Activated CD8-positive, alpha-beta memory T cell treated with anti-CD3 and anti-CD28 coated beads for 24 hours (primary cell): ENCODE measurements at regions not wholly inside any gene's neighbourhood (a gene's known extent, or its start where the extent isn't known, plus 50 kb on each side); places are given as distances from the start of the nearest gene placed in this dataset.
A peak's percentile ranks its signal among the peaks of the same experiment; 100 is the strongest.

Experiments used
- DNase-seq: peaks from one replicate; pipeline ENCODE4 v3.0.0-alpha.2; 2020

- DNase-seq: no peak
These were observed 57.0 kb downstream of the PHLDA1 start for GRCh38 chr12:75974323-75975187.

DNA sequence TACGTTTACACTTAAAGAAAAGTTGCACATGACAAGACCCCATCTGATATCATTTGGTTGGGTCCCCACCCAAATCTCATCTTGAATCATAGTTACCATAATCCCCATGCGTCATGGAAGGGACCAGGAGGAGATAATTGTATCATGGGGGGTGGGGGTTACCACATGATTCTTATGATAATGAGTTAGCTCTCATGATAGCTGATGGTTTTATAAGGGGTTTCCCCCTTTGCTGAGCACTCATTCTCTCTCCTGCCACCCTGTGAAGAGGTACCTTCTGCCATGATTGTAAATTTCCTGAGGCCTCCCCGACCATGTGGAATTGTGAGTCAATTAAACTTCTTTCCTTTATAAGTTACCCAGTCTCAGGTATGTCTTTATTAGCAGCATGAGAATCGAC is 60.3 kb downstream of the PHLDA1 start:
- DNase-seq: no peak

GRCh38 chr12:75970310-75970709 is 61.3 kb downstream of the PHLDA1 start:
- DNase-seq: no peak

DNA sequence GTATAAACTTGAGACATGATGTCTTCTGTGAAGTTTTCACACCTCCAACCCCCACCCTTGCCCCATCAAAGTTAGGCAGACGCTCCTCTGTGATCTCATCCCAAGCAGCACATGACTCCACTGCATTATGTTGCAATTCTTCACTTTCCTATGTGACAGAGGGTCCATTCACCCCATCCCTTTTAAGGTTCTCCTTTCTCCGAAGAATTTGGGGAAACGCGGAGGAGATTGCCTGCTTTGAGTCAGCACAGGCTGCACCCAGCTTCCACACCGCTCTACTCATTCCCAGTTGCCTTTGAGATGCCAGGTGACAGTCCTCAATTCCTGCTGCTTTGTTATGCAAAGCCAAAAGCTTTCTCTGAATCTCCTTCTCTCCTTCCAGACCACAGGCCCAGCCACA is 61.8 kb downstream of the PHLDA1 start:
- no peak for DNase-seq

DNA sequence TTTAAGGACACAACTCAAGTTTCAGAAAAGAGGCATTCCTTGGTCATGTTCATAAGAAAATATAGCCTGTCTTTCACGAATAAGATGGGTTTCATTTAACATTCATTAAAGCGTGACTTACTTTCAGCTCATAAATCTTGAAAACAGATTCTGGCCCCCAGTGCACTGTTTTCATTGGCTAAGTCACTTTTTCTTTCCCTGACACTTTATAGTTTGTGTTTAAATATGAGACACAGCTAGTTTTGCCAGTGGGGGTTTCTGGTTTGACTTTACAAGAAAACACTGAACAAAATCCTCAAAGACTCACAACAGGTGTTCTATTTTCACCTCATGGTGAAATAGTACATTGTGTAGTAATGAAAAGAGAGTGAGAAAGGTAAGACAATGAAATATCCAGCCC is 65.9 kb downstream of the PHLDA1 start:
- no peak for DNase-seq

DNA sequence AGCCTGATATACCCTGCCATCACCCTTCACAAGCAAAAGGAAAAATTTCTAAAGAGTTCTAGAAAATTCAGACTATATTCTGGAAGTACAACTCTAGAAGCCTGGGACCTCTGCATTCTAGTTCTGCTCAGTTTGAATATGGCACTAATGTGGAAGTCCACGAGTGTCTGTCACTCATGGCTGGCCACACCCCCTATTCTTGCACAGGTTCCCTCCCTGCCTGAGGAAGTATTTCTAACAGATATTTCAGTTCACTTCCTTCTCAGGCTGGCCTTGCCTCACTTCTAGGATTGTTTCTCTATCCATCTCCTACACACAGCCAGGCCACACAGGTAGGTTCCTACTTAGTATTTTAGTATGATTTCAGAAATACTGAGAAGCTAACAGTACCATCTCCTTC is 67.4 kb downstream of the PHLDA1 start:
- DNase-seq: no peak

DNA sequence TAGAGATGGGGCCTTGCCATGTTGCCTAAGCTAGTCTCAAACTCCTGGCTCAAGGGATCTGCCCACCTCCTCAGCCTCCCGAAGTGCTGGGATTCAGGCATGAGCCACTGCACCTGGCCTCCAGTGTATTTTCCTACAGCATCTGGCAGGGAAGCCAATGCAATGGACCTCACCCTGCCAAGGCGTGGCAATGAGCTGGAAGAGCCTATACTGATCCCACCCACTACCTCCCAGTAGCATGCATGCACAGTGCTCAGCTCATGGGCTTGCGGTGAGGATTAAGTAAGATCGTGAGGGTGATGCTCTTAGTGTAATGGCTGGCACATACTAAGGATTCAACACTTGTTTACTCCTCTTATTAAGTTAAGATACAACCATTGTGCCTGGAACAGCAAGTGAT is 69.7 kb downstream of the PHLDA1 start:
- no peak for DNase-seq

- no peak for DNase-seq
These were observed 70.5 kb downstream of the PHLDA1 start for GRCh38 chr12:75960954-75961661.

GRCh38 chr12:75960086-75960910 is 71.3 kb downstream of the PHLDA1 start:
- DNase-seq: no peak

GRCh38 chr12:75959506-75959905 is 72.1 kb downstream of the PHLDA1 start:
- no peak for DNase-seq

DNA sequence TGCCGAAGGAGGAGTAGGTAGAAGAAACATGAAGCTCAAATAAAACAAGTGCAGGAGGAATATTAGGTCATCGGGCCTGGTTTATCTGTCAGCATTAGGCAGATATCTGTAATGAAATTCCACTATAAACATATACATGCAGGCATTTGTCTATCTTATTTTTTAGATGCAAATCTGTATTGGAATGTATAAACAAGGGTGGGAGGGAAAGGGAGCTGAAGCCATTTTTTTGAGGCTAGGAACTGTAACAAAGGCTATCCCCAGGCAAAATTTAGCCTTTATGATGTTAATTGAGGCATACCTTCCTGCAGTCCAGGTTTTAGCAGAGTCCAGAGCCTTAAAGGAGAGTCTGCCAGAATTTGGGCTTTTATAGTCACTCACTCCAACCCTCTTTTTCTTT is 72.5 kb downstream of the PHLDA1 start:
- no peak for DNase-seq

GRCh38 chr12:75955251-75955650 is 76.3 kb downstream of the PHLDA1 start:
- no peak for DNase-seq

DNA sequence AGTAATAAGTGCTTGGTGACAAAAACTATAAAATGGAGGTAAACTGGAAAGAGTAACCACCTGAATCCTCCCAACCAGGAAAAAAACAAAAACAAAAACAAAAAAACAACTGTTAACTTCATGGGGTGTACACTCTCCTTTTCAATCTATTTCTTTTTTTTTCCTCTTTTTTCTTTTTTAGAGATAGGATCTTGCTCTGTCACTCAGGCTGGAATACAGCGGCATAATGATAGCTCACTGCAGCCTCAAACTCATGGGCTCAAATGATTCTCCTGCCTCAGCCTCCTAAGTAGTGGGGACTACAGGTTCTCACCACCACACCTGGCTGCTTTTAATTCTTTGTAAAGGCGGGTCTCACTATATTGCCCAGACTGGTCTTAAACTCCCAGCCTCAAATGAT is 76.8 kb downstream of the PHLDA1 start:
- no peak for DNase-seq

DNA sequence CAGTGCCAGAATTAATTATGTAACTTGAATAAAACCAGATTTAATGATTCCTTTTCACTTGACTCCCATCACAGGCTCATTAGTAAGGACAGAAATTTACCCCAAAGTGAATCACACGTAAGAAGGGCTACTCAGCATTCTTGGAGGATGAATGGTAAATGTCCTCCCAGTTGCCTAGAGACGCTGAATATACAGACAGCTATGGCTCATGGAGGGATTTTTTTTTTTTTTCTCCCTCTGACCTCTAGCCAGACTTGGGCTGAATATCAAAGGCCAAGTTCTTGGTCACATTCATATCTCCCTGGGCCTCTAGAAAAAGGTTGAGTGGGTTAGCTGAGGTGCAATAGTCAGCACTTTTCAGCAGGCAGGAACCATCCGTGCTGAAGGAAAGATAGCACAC is 77.5 kb downstream of the PHLDA1 start:
- no peak for DNase-seq

DNA sequence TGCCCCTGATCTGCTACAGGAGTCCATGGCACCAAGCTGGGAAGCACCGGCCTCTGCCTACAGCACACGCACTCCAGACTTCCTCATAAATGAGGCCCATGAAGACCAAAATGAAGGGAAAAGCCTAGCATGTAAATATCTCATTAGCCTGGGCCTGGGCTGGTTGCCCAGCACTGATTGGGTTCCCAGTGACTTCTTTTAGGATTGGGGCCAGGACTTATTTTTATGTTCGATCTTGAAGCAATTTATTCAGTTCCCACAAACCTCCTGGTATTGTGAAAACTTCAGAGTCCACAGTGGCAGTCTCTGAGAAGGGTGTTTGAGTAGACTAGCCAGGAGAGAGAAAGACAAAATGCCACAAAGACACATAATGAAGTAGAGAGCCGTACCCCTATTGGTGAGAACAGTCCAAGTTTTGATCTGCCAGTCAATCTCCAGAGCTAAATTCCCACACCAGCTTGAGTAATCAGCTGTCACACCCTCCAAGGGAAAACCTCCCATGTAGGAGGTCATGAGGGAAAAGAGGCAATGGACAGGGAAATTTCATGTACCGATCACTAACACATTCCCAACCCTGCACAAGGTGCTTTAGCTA is 78.2 kb downstream of the PHLDA1 start:
- DNase-seq: no peak

GRCh38 chr12:75951399-75952278 is 79.9 kb downstream of the PHLDA1 start:
- DNase-seq: no peak

DNA sequence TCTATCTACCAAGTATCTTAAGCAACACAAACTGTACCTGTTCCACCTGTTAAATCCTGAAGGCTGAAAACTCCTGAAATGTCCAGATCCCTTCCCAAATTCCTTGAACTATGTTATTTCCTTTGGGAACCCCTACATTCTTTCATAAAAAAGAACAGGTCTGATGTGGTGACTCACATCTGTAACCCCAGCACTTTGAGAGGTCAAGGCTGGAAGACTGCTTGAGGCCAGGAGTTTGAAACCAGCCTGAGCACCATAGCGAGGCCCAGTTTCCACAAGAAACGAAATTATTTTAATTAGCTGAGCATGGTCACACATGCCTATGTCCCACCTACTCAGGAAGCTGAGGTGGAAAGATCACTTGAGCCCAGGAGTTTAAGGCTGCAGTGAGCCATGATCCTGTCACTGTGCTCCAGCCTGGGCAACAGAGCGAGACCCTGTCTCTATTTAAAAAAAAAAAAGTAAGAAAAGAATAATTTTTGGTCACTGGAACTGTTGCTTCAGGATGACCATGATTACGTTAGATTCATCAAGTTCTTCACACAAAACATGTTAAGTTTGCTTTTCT is 84.3 kb downstream of the PHLDA1 start:
- no peak for DNase-seq

DNA sequence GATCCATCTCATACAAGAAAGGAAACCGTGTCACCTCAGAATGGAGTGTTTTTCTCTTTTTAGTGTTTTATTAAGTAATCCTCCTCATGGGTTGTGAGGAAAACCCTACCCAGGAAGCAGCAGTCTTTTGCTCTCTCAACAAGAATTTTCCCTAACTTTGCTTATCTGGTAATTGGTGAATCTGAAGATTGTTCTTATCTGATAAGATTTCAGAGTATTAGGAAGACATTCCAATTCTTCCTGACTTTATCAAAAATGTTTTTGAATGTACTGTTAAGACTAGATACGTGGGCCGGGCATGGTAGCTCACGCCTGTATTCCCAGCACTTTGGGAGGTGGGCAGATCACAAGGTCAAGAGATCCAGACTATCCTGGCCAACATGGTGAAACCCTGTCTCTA is 86.0 kb downstream of the PHLDA1 start:
- DNase-seq: no peak

- no peak for DNase-seq
These were observed 86.6 kb downstream of the PHLDA1 start for GRCh38 chr12:75944905-75945432.

DNA sequence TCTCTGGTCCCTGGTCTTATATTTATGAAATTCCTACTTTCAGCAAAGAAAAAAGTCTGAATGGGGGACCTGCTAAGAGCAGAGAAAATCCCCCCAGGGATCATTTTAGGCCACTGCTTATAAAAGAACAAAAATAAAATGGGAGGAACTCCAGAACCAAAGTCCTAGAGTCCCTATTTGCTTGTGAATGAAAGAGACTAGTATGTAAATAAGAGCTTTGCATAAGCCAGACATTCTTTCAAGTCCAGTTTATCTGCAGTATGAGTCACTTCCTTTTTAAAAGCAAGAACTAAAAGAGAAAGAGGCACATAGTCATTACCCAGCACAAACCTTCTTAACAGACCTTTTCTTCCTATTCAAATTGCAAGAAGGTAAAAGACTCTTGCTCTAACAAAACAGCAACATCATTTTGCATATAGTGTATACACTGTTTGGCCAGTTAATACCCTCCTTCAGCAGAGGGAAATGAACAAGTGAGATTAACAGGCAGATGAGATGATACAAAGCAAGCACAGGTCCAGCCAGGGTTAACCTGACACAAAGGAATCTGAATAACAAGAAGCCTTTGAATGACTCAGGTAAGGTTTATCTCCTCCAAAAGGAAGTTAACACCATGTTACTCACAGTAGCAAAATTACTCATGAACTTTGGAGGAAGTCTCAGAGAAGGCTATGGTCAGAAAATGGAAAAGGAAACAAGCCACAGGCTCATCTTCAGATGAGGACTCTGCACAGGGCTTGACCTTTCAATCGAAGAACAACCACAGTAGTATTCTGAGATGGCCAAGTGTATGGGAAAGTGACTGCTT is 87.3 kb downstream of the PHLDA1 start:
- peak; percentile 71 for DNase-seq

- DNase-seq: no peak
These were observed 87.9 kb downstream of the PHLDA1 start for GRCh38 chr12:75943730-75944096.
